ENCODE measurements at regions not wholly inside any gene's neighbourhood (a gene's known extent, or its start where the extent isn't known, plus 50 kb on each side); places are given as distances from the start of the nearest gene placed in this dataset.

- TF ChIP-seq EP300 (IDR thresholded peaks at IDR 0.05) (no peak), CTCF (IDR thresholded peaks at IDR 0.05) (no peak)
Measured at GRCh38 chr14:34237081-34237480, 225.0 kb downstream of the SPTSSA start.
